HT-29 (cell line): ENCODE measurements at regions not wholly inside any gene's neighbourhood (a gene's known extent, or its start where the extent isn't known, plus 50 kb on each side); places are given as distances from the start of the nearest gene placed in this dataset.
"Not testable (repeated sequence)": the region's sequence is repeated elsewhere in the genome, so short reads cannot be mapped to it uniquely, and the experiment has no call there.

ENCODE experiments used
- DNase-seq: peaks from one replicate; pipeline ENCODE4 v3.0.0-alpha.2; 2015; ENCODE audit warnings: low spot score

DNA sequence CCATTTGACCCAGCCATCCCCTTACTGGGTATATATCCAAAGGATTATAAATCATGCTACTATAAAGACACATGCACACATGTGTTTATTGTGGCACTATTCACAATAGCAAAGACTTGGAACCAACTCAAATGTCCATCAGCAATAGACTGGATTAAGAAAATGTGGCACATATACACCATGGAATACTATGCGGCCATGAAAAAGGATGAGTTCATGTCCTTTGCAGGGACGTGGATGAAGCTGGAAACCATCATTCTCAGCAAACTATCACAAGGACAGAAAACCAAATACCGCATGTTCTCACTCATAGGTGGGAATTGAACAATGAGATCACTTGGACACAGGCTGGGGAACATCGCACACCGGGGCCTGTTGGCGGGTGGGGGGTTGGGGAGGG lies 913.4 kb upstream of the DIAPH2 start:
- not testable (repeated sequence) for DNase-seq

GRCh38 chrX:95791876-95792275 lies 892.8 kb upstream of the DIAPH2 start:
- no peak for DNase-seq

- no peak for DNase-seq
Observed at GRCh38 chrX:95797344-95797743, 887.3 kb upstream of the DIAPH2 start.

GRCh38 chrX:95823796-95824195 lies 860.8 kb upstream of the DIAPH2 start:
- DNase-seq: no peak

DNA sequence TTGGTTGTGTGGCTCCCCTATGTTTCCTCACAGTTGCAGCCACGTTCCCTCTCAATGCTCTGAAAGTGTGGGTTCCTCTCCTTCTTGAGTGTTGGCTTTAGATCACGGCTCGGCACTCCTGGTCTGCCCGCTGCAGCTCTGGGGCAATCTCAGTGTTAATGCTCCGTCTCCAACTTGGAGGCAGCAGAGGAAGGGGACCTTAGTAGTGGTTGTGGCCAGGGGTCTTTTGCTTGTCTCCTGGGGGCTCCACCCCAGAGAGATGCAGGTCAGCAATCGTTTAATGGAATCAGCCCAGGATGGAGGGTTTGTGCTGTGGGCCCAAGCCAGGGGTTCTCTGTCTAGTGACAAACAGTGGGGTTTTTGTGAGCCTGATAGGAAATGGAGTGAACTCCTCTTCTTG lies 849.4 kb upstream of the DIAPH2 start:
- no peak for DNase-seq

DNA sequence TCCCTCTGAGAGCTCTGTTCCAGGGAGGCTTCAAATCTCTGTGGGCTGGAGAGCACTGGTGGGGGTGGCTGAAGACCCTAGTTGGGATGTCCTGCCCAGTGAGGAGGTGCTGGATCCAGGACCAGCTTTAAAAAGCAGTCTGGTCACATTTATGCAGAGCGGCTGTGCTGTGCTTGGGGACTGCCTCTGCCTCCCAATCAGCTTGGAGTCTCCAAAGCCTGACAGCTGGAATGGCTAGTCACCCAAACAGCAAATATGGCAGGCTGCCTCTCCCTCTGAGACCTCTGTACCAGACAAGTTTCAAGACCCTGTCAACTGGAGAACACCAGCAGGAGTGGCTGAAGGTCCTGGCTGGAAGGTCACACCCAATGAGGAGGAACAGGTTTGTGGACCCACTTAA lies 848.1 kb upstream of the DIAPH2 start:
- no peak for DNase-seq

- DNase-seq: no peak
Observed at GRCh38 chrX:95841863-95842262, 842.8 kb upstream of the DIAPH2 start.

DNA sequence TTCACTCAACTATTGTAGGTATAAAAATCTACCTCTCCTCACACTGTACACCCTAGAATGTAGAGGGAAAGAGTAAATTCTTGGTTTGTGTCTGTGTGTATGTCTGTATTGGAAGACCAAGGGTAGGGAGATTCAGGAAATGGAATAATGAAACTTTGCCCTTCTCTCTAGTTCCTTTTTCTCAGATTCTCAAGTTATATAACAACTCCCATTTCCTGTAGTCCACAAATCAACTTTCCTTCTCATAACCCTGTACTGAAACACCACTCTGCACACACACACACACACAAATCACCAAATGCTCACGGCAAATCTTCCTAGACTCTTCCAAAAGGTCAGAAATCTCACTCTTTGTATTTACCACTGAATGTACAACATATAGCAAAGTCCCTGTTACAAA lies 824.5 kb upstream of the DIAPH2 start:
- DNase-seq: no peak

GRCh38 chrX:95875661-95876060 lies 809.0 kb upstream of the DIAPH2 start:
- no peak for DNase-seq

DNA sequence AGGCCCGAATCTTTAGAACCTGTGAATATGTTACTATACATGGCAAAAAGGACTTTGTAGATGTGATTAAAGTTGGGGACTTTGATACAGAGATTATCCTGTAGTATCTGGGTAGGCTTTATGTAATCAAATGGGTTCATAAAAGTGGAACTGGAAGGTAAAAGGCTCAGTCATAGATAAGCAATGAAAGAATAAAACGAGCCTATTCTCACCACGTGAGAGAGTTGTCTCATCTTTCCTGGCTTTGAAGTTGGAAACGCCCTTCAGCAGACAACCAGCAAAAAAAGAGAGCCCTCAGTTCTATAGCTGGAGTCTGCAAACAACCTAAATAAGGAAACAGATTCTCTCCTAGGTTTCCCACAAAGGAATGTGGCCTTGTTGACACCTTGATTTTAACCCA lies 805.8 kb upstream of the DIAPH2 start:
- no peak for DNase-seq

GRCh38 chrX:95884186-95884585 lies 800.5 kb upstream of the DIAPH2 start:
- DNase-seq: no peak

DNA sequence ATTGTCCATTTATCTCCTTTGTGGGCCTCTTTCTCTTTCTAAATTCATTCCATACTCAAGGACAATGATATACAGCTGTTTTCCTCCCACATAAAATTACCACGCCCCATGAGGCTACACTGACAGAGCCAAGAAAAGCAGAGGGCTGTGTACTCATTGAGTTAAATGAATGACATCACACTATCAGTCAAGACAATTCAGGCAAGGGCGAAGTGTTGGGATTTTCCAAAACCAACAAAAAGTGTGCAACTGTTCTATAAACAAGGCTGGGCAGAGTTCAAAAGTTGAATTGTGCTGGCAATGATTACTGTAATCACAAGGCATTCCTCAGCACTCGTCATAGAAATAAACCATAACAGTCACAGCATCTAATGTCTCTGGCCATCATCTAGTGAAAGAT lies 799.6 kb upstream of the DIAPH2 start:
- no peak for DNase-seq

DNA sequence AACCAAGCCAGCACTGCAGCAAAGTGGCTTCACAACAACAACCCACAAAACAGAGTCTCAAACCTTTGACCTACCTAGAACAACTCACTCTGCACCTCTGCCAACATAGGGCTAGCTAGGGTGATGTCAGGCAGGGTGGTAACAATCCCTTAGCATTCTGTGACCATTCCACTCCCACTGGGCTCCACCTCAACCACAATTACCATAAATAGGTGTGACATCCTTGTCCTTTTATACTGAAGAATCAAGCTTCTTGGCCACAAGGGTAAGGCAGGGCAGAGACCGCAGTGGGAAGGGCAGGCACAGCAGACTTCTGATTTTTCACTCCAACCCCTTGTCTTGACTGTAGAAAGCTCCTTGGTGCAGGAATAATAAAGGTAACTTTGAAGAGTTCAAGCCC lies 795.4 kb upstream of the DIAPH2 start:
- DNase-seq: no peak

DNA sequence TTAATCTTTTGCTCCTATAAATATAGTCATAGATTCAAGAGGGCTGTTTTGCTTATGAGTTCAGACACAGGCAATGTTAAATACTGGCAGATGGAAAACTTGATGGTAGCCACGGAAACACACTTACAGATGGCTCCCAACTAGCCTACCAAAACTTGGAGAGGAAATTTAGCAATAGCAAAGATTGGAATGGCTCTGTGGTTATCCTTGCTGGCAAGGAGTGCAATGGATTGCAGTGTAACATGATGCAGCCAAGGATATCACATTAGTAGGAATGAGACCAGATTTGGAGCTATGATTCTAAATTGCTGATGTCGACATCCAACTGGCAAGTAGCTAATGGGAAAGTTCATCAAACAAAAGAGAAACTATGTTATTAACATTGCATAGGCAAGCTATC lies 791.0 kb upstream of the DIAPH2 start:
- no peak for DNase-seq

- DNase-seq: peak; percentile 8
Observed at GRCh38 chrX:95903490-95903889, 781.2 kb upstream of the DIAPH2 start.

DNA sequence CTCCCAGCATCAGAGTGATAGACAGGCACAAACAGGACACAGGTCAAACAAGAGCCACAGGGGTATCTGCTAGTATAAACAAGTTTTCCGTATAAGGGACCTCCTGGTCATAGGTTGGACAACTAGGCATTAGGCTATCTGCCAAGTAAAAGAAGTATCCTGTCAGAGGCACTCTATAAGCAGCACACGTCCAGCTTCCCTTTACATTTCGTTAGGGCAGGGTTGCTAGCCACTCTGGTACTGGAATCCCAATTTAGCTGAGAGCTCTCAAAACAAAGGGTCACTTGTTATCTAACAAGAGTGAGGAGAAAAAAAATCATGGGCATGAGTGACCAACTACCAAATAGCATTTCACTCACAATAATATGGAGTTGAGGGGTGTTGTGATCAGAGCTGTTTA lies 780.7 kb upstream of the DIAPH2 start:
- DNase-seq: no peak

- no peak for DNase-seq
Observed at GRCh38 chrX:95907081-95907480, 777.6 kb upstream of the DIAPH2 start.

DNA sequence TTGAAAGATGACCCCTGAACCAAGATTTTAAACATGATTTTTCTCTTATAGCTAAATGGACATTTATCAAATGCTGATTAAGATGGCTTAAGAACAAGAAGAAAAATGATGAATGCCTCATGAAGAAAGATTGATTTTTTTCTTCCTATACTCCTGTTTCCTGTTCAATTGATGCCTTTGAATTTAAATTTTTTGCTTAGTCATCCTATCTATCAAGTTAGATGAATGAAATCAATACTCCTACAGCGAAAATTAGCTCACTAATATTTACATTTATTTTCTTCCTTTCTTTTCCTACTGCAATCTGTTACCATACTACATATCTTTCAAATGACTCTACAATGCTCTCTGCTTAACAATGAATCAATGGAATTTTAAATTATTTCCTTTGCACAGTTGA lies 773.6 kb upstream of the DIAPH2 start:
- no peak for DNase-seq

- DNase-seq: no peak
Observed at GRCh38 chrX:95919605-95920004, 765.0 kb upstream of the DIAPH2 start.

GRCh38 chrX:95945528-95945927 lies 739.1 kb upstream of the DIAPH2 start:
- DNase-seq: no peak

DNA sequence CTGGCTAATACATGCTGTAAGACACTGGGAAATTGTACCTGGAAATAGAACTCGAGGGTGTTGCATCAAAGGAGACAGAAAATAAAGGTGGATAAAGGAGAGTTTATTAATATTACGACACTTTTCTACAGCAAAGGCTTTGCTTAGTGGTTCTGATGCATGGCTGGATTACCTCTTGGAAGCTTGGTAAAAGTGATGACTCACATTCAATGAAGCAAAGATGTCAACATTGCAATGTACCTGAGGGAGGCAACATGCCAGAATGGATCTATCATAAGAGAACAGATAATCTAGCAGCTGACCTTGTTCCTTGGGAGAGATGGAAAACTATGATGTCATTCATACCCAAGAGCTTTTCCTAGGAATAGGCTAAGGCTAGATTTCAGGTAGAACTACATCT lies 735.1 kb upstream of the DIAPH2 start:
- no peak for DNase-seq

DNA sequence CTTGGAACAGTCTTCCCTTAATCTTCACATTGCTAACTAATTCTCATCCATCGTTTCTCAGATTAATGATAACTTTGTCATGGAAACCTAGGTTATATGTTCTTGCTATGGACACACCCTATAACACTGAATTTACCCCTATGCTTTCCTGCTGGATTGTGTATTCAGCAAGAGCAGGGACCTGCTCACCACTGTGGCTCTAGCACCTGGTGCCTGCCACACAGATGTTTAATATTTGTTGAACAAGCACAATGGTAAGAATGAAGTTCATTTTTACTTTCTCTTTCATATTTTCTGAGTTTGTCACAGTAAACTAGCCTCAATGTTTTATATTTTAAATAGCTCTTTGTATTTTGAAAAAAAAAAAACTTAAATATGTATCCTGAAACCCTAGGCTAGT lies 734.0 kb upstream of the DIAPH2 start:
- no peak for DNase-seq

DNA sequence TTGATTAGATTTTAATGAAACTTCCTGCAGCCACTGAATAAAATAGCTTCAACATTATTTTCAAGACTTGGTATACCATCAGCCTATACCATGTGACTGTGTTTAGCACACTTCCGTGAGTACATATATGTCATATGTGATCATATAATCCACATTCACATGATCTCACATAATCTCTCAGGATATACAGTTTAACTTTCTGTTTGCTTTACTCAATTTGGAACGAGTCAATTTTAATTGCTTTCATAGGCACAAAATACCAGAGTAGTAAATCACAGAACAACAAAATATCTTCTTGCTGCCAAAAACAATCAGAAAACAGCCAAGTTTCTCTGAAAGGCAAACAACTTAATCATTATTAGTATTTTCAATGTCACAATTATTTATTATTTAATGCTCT lies 731.1 kb upstream of the DIAPH2 start:
- DNase-seq: no peak

GRCh38 chrX:95956745-95957144 lies 727.9 kb upstream of the DIAPH2 start:
- DNase-seq: no peak
